Common myeloid progenitor, CD34-positive (primary cell): ENCODE measurements at regions not wholly inside any gene's neighbourhood (a gene's known extent, or its start where the extent isn't known, plus 50 kb on each side); places are given as distances from the start of the nearest gene placed in this dataset.

Source experiments
- CTCF ChIA-PET: fragments of 350-600 bp; sonication (Branson Sonifier 250); formaldehyde crosslinking; loops from one replicate; lab custom pipeline; 2021; ENCODE audit warnings: antibody characterized with exemption; lab: Charles Lee
- POLR2A ChIA-PET: fragments of 350-600 bp; sonication (Branson Sonifier 250); formaldehyde crosslinking; loops from one replicate; lab custom pipeline; 2021; ENCODE audit warnings: antibody characterized with exemption; lab: Charles Lee
- DNase-seq, 3 donors: peaks; one replicate each; pipeline versions ENCODE4 v3.0.0 to v3.0.0-alpha.2; 2013
- H3K27ac ChIP-seq, 2 experiments: 1 replicate in 1 of 2; 2 replicates in 1 of 2; pipeline ENCODE4 v1.7.0; 2013; ENCODE audit warnings: inconsistent platforms in 2 of 2, low read length in 2 of 2, mild to moderate bottlenecking in 2 of 2, low read depth in 1 of 2, moderate library complexity in 1 of 2; ENCODE audit not compliant: severe bottlenecking in 2 of 2, insufficient read depth in 1 of 2, poor library complexity in 1 of 2
- H3K27me3 ChIP-seq, 5 experiments: replicated peaks in 2 of 5; 1 replicate in 3 of 5; 2 replicates in 2 of 5; pipeline versions ENCODE4 v1.6.1 to v1.7.0; 2013; ENCODE audit warnings: low read length in 4 of 5, mild to moderate bottlenecking in 2 of 5, moderate library complexity in 2 of 5, inconsistent platforms in 1 of 5; ENCODE audit not compliant: insufficient read depth in 5 of 5, control insufficient read depth in 4 of 5
- H3K36me3 ChIP-seq, 4 experiments: 1 replicate in 2 of 4; 2 replicates in 2 of 4; pipeline versions ENCODE4 v1.6.1 to v1.7.0; 2013; ENCODE audit warnings: low read length in 3 of 4, control low read depth in 1 of 4, mild to moderate bottlenecking in 1 of 4; ENCODE audit not compliant: control insufficient read depth in 4 of 4, insufficient read depth in 4 of 4
- H3K4me1 ChIP-seq, 4 experiments: 1 replicate in 3 of 4; 2 replicates in 1 of 4; pipeline versions ENCODE4 v1.6.1 to v1.7.1; 2013; ENCODE audit warnings: low read length in 3 of 4, mild to moderate bottlenecking in 3 of 4, control low read depth in 1 of 4, inconsistent platforms in 1 of 4, moderate library complexity in 1 of 4; ENCODE audit not compliant: control insufficient read depth in 4 of 4, insufficient read depth in 4 of 4; ENCODE audit errors: control extremely low read depth in 1 of 4
- H3K4me3 ChIP-seq, 7 experiments: 1 replicate in 4 of 7; 2 replicates in 3 of 7; pipeline versions ENCODE4 v1.5.1 to v1.7.0; 2013; ENCODE audit warnings: mild to moderate bottlenecking in 7 of 7, low read length in 6 of 7, moderate library complexity in 6 of 7, inconsistent platforms in 2 of 7, low read depth in 2 of 7, control low read depth in 1 of 7; ENCODE audit not compliant: insufficient read depth in 4 of 7, control insufficient read depth in 1 of 7; ENCODE audit errors: extremely low read depth in 1 of 7
- H3K9me3 ChIP-seq, 5 experiments: 1 replicate in 4 of 5; 2 replicates in 1 of 5; pipeline versions ENCODE4 v1.6.1 to v1.7.1; 2013; ENCODE audit warnings: low read length in 4 of 5, mild to moderate bottlenecking in 2 of 5, inconsistent platforms in 1 of 5, low read depth in 1 of 5, moderate library complexity in 1 of 5; ENCODE audit not compliant: control insufficient read depth in 4 of 5, insufficient read depth in 2 of 5; ENCODE audit errors: control extremely low read depth in 1 of 5
- WGBS: methylation state at CpG from one replicate; pipeline ENCODE4 v1.1.5; 2013; ENCODE audit not compliant: insufficient coverage; 5-methylcytosine and 5-hydroxymethylcytosine counted together

DNA sequence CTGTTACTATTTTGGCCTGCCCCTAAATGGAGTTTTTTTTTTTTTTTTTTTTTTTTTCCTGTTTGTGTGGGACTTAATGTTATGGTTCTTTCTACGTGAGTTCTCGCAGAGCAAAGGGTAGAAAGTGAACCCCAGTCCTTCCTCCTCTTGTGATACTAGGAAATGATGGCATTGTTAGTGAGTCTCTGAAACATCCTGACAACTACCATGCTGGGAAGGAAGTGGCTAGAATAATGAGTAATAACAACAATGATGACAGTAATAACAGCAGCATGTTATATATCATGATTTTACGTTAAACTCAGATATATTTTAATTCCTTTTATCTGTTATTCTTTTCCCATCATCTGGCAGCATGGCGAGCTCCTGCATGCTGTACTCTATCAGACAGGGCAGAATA is 216.2 kb upstream of the LINC00305 start:
- no peak overlapping the region for H3K4me3 ChIP-seq
- WGBS: no CpG with 5 or more reads among the region's 4 CpGs
- peaks cover 0 to 12% (median 7%) of the 10 kb centered on the region in 5 experiments for H3K9me3 ChIP-seq
- CTCF ChIA-PET: no interaction called here
- peak in 2 of 3 donors; percentile 3 to 31 for DNase-seq
- POLR2A ChIA-PET: no interaction called here
- H3K36me3 ChIP-seq: no peaks in the 10 kb centered on the region
- H3K27ac ChIP-seq: no peak overlapping the region
- peaks cover 0 to 2% (median 0%) of the 10 kb centered on the region in 4 experiments for H3K4me1 ChIP-seq
- H3K27me3 ChIP-seq: no peaks in the 10 kb centered on the region

DNA sequence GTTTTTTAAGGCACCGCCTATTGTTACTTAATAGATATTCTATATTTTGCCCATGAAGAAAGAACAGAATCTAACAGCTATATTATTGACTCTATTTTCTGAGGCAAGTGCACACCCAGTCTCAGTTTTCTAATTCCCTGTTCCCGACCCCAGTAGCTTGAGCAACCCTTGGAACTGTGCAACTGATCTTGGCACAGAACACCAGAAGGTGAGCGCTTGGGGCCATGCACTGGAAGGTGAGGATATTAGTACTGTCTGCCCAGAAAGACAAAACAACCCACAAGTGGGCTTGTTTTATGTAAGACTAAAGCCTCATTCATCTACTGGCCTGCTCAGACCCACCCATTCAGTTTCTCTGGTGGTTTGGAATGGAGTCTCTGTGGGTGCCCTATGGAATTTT is 188.8 kb upstream of the LINC00305 start:
- Histone ChIP-seq H3K4me3 (no peak overlapping the region), H3K27ac (no peak overlapping the region), H3K4me1 (peaks cover 0 to 3% (median 0%) of the 10 kb centered on the region in 4 experiments), H3K27me3 (no peaks in the 10 kb centered on the region), H3K9me3 (no peaks in the 10 kb centered on the region), H3K36me3 (no peaks in the 10 kb centered on the region)
- 100% methylated on average over 2 of the region's 3 CpGs for WGBS
- POLR2A ChIA-PET: no interaction called here
- CTCF ChIA-PET: interaction anchor here (1.6 kb wide), 1 partner anchor 9 kb away, joined by 3 read pairs; no protein-coding TSS in a partner anchor
- no peak for DNase-seq

DNA sequence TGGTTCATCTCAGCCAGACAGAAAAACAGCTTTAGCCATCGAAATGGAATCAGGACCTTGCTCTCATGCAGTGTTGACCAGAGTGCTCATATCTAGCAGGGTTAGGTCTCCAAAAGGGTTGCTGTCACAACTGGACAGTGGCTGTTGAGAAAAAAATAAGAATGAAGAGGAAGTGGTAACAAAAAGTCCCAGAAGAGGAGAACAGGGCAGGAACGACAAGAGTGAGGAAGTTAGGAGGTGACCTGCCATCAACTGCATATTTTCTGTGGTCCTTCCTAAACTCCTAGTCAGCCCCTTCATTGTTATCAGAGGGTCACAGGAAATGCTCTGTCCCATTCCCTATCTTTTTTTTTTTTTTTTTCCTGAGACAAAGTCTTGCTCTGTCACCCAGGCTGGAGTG is 188.1 kb upstream of the LINC00305 start:
- CTCF ChIA-PET: interaction anchor here (1.6 kb wide), 1 partner anchor 10 kb away, joined by 3 read pairs; no protein-coding TSS in a partner anchor
- Histone ChIP-seq H3K4me1 (peaks cover 0 to 3% (median 0%) of the 10 kb centered on the region in 4 experiments), H3K27me3 (no peaks in the 10 kb centered on the region), H3K9me3 (no peaks in the 10 kb centered on the region), H3K4me3 (no peak overlapping the region), H3K27ac (no peak overlapping the region), H3K36me3 (no peaks in the 10 kb centered on the region)
- DNase-seq: no peak
- POLR2A ChIA-PET: no interaction called here
- 57% methylated on average over 2 of the region's 2 CpGs for WGBS

DNA sequence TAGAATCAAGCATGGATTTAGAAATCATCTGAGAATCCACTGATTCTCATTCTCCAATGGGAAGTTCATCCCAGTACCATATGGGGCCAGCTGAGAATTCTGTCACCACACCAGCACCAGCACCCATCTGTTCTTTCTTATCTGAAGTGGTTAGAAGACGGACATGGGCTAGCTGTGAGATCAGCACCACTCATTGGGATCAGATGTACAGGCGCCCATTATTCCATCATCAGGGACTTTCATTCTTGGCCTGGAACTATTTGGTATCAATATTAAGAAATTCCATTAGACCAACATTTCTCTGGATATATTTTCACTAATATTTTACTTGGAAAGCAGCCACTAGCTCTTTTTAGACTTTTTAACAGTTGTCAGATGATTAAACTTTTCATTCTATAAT is 185.9 kb upstream of the LINC00305 start:
- DNase-seq: no peak

DNA sequence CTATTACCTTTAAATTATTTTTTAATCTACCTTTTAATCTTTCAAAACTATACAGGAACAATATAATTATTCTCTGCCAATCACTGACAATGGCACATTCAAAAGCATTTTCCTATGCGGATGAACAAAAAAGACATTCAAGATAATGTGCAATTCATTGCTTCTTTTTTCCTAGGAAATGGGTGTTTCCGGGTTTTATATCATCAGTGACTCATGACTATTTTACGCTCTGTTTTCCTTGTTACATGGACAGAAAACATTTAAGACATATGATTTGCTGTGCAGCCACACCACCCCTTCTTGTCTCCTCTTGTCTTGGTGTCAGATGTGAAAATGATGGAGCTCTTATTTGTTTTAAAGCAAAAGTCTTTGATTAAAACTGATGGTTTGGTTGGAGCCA is 184.7 kb upstream of the LINC00305 start:
- peaks cover 0 to 23% (median 7%) of the 10 kb centered on the region in 4 experiments for H3K4me1 ChIP-seq
- no peaks in the 10 kb centered on the region for H3K36me3 ChIP-seq
- CTCF ChIA-PET: interaction anchor here (0.9 to 2.8 kb wide), 5 partner anchors 11 to 292 kb away, joined by 3 to 11 read pairs (median 4); no protein-coding TSS in a partner anchor
- 75% methylated on average over 2 of the region's 3 CpGs for WGBS
- no peak overlapping the region for H3K4me3 ChIP-seq
- H3K27ac ChIP-seq: no peak overlapping the region
- no peak for DNase-seq
- no peaks in the 10 kb centered on the region for H3K27me3 ChIP-seq
- no peaks in the 10 kb centered on the region for H3K9me3 ChIP-seq
- POLR2A ChIA-PET: no interaction called here

More for the DNA sequence above, 185.9 kb upstream of the LINC00305 start:
- CTCF ChIA-PET: interaction anchor here (1.4 to 2.8 kb wide), 2 partner anchors 10 to 90 kb away, joined by 6 to 11 read pairs; no protein-coding TSS in a partner anchor
- H3K27ac ChIP-seq: no peak overlapping the region
- WGBS: 100% methylated on average over 2 of the region's 2 CpGs
- no peaks in the 10 kb centered on the region for H3K27me3 ChIP-seq
- no peak overlapping the region for H3K4me3 ChIP-seq
- H3K4me1 ChIP-seq: peaks cover 0 to 19% (median 6%) of the 10 kb centered on the region in 4 experiments
- no peaks in the 10 kb centered on the region for H3K9me3 ChIP-seq
- POLR2A ChIA-PET: no interaction called here
- no peaks in the 10 kb centered on the region for H3K36me3 ChIP-seq

DNA sequence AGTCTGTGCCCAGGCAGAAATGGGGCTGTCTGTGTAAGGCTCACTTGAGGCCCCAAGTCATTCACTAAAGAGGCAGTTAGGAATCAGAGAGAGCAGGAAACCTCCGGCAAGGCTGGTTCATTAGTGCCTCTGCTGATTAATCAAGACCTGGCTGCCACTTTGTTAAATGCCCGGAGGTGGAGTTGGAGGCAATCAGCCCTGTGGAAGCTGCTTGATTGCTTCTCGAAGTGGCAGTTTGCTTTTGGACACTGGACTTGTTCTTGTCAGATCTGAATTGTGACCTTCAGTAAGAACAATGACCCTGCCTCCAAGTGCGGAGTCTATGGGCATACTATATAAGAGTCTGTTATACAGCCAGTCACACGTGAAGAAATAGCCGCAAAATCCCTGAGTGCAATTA is 183.9 kb upstream of the LINC00305 start:
- POLR2A ChIA-PET: no interaction called here
- Histone ChIP-seq H3K4me1 (peaks cover 0 to 23% (median 7%) of the 10 kb centered on the region in 4 experiments), H3K36me3 (no peaks in the 10 kb centered on the region), H3K27ac (no peak overlapping the region), H3K4me3 (no peak overlapping the region), H3K9me3 (no peaks in the 10 kb centered on the region), H3K27me3 (no peaks in the 10 kb centered on the region)
- DNase-seq: no peak
- CTCF ChIA-PET: interaction anchor here (0.9 to 2.8 kb wide), 5 partner anchors 88 to 295 kb away, joined by 3 to 11 read pairs (median 3); no protein-coding TSS in a partner anchor
- 100% methylated on average over 4 of the region's 6 CpGs for WGBS

DNA sequence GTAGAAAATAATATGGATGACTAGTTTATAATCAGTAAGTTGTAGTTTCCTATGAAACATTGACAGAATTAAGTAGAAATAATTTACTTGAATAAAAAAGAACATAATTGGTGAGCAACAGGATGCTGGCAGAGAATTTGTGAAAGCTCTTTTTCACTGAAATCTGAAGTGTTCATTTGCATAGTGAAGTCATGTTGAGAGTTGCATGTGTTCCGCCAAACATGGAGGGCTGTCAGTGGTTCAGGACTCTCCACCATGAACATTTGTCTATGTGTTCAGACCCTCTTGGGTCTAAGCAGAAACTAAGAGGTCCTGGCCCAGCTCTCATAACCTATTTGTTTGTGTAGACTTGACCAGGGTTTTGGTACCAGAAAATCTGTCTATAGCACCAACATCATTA is 182.5 kb upstream of the LINC00305 start:
- H3K36me3 ChIP-seq: no peaks in the 10 kb centered on the region
- H3K4me1 ChIP-seq: peaks cover 0 to 20% (median 7%) of the 10 kb centered on the region in 4 experiments
- WGBS: 100% methylated on average over 1 of the region's 1 CpG
- H3K9me3 ChIP-seq: no peaks in the 10 kb centered on the region
- DNase-seq: no peak
- ChIA-PET CTCF (interaction anchor here (0.9 to 1.7 kb wide), 5 partner anchors 73 to 234 kb away, joined by 3 to 5 read pairs (median 3); no protein-coding TSS in a partner anchor), POLR2A (interaction anchor here (0.8 kb wide), 1 partner anchor 62 kb away, joined by 3 read pairs; no protein-coding TSS in a partner anchor)
- no peak overlapping the region for H3K27ac ChIP-seq
- no peak overlapping the region for H3K4me3 ChIP-seq
- H3K27me3 ChIP-seq: no peaks in the 10 kb centered on the region
